GM21619 (cell line): ENCODE measurements at regions not wholly inside any gene's neighbourhood (a gene's known extent, or its start where the extent isn't known, plus 50 kb on each side); places are given as distances from the start of the nearest gene placed in this dataset.
"Not testable (repeated sequence)": the region's sequence is repeated elsewhere in the genome, so short reads cannot be mapped to it uniquely, and the experiment has no call there.

Experiments
- ATAC-seq: cut with Tn5 transposase; IDR thresholded peaks from one replicate; pipeline ENCODE4 v1.9.1; 2021; ENCODE audit not compliant: unreplicated experiment

DNA sequence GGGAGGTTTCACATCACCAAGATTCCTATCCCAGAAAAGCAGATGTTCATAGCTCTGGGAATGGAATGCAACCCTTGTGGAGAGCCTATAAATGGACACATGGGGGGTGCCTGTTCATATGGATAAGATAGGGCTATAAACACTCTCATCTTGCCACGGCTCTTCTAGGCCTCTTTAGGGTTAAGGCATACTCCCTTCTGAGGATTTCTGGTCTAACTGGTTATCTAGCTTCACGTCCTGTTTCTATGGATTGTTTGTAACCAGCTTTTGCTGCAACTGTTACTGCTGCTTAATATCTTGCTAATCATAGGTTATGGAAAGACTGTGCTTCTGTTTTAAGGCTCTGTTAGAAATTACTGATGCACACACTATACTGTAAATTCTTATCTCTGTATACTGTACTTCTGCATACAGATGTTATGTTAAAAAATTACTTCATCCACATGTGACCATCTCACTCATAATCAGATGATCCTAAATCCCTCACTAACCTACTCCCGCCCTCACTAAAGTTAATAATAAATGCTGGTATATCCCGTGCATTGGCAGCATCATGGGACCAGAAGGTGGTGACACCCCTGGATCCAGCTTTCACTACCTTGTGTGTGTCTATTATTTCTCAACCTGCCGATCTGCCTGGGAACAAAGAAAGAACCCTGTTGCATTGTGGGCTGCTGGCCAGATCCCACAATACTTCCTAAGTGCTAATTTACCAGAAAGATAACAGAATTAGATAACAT is 68.7 kb downstream of the PRKAB2 start:
- not testable (repeated sequence) for ATAC-seq

- no peak for ATAC-seq
Observed at GRCh38 chr1:147099192-147099591, 73.1 kb downstream of the PRKAB2 start.

- ATAC-seq: not testable (repeated sequence)
Observed at GRCh38 chr1:147098338-147098973, 73.8 kb downstream of the PRKAB2 start.

DNA sequence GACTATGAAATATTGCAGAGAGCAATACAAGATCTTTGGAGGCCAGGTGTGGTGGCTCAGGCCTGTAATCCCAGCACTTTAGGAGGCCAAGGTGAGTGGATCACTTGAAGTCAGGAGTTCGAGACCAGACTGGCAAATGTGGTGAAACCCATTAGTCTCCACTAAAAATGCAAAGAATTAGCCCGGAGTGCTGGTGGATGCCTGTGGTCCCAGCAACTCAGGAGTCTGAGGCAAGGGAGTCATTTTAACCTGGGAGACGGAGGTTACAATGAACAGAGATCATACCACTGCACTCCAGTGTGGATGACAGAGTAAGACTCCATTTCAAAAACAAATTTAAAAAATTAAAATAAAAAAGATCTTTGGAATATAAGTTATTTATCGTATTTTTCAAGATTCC is 76.6 kb downstream of the PRKAB2 start:
- ATAC-seq: no peak

DNA sequence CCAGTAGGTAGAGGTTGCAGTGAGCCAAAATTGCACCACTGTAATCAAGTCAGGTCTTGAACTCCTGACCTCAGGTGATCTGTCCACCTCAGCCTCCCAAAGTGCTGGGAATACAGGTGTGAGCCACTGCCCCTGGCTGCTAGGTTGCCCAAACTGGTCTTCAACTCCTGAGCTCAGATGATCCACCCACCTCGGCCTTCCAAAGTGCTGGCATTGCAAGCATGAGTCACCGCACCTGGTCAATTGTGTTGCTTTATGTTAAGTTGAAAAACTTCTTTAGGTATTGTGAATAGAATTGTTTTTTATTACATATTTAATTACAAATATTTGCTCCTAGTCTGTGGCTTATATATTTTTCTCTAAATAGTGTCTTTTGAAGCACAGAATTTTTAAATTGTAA is 80.5 kb downstream of the PRKAB2 start:
- ATAC-seq: no peak

GRCh38 chr1:147089457-147089856 is 82.8 kb downstream of the PRKAB2 start:
- no peak for ATAC-seq

GRCh38 chr1:147086129-147086528 is 86.1 kb downstream of the PRKAB2 start:
- no peak for ATAC-seq

- ATAC-seq: peak; percentile 68
Observed at GRCh38 chr1:147084273-147085096, 87.8 kb downstream of the PRKAB2 start.

DNA sequence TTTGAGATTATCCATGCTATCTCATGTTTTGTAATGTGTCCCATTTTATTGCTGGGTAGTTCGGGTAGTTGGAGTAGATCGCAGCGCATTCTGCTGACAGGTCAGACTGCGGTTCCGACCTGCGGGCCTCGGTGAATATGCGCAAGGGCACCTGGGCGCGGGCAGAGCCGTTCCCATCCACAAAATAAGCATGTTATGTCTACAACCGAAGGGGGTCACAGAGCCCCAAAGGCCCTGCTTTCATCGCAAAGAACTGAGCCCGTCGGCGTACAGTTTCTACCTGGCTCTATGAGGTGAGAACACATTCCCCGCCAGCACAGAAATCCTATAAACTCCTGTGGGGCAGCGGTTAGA is 88.4 kb downstream of the PRKAB2 start:
- no peak for ATAC-seq

DNA sequence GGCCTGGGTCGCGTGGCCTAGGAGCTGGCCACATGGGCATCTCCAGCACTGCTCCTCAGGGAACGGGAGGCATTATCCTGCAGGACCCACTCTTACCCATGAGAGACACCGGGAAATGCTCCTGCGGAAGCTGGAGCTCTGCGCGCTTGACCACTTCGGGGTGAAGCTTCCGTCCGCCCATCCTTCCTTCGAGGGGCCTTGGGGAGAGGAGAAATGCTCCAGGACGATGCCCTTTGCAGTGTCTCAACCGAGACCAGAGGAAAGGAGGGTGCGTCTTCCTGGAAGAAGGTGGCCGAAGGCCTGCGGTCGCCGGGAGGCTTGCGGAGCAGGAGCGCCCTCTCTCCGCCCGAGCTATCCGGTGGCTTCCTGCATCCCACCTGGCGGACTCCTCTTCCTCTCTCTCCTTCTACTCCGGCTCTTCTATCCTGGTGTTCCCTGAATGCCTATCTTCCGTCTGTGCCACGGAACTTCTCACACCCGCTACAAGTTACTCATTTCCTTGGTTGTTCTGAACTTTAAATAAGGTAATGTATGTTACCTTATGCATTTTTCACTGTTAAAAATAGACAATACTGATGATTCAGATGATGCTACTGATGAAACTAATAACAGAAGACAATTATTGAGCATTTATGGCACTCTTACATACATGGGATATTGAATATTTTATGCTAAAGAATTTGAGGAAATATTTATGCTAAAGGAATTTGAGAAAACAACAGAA is 91.4 kb downstream of the PRKAB2 start:
- ATAC-seq: no peak

- no peak for ATAC-seq
Observed at GRCh38 chr1:147080006-147080661, 92.1 kb downstream of the PRKAB2 start.

- no peak for ATAC-seq
Observed at GRCh38 chr1:147079400-147080005, 92.8 kb downstream of the PRKAB2 start.

DNA sequence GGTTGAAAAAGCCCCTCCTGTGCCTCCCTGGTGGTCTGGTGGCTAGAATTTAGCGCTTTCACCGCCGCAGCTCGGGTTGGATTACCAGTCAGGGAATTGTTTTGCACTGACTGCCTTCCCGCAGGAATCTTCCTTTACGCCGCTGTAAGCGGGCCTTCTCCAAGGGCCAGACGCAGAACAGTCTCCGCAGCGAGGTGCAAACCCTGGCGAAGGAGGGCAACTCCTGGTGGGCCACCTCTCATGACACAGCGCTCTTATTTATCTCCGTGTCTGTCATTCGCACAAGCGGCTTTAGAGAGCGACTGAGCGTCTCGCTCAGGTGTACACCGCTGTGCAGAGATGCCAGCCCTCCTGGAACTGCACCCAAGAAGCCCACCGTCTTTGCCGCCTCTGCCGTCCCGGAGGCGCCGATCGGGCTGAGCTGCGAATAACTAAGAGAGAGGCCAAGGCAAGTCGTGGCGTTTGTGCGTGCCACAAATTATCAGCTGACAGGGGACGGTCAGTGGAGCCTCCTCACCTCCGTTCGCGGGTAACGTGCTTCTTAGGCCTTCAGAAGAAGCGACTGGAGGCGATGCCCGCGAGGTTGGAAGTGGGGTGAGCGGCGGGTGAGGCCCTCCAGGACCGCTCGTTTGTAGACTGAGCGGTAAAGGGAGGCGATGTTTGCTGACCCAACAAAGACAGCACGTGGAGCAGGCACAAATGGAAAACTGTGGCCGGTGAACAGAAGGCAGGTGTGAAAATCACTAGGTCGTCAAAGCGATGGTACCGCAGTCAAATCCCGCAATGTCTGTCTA is 93.5 kb downstream of the PRKAB2 start:
- no peak for ATAC-seq

DNA sequence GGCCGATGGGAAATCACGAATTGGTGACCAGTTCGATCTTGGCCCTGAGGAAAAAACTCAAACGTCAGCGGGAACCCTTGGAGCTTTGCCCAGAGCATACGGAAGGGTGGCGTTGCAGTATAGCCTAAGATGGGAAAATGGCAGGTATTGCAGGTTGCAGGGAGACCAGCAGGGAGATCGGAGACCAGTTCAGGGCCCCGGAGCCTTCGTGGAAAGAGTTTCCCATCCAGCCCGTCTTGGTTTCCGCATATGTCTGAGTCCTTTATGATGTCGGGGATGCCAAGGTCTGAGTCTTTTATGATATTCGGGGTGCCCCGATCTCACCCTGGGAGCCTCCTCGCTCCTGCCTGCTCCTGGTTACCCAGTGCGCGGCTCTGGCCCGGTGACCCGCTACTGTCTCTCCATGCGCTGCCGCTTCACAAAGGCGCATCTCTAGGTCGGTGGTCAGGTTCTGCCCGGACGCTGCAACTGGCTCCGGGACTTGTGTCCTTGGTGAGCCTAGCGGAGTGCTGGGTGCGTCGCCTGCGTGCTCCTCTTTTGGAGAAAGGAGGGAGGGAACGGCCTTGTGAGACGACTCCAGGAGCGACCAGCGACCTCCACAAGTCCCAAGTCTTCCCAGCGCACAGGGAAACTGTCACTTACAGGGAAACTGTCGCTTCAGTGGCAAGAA is 94.2 kb downstream of the PRKAB2 start:
- ATAC-seq: no peak

- no peak for ATAC-seq
Observed at GRCh38 chr1:147077523-147077922, 94.7 kb downstream of the PRKAB2 start.

DNA sequence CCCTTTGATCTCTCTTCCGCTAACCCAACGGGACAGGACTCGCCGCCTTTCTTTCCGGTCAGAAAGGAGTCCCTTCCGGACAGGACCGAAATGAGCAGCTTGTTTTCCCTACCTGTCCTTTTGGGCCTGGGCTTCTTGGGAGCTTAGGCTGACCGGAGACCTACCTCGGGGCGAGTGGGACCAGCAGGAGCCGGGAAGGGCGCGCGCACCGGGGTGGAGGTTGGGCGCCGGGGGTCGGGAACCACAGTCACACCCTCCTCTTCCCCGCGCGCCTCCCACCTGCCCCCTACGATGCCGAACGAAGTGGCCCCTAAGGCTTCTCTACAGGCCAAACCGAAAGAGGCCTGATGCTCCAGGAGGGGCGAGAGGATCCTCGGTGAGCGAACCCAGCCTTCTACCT is 95.2 kb downstream of the PRKAB2 start:
- no peak for ATAC-seq

- no peak for ATAC-seq
Observed at GRCh38 chr1:147076442-147076841, 95.8 kb downstream of the PRKAB2 start.

DNA sequence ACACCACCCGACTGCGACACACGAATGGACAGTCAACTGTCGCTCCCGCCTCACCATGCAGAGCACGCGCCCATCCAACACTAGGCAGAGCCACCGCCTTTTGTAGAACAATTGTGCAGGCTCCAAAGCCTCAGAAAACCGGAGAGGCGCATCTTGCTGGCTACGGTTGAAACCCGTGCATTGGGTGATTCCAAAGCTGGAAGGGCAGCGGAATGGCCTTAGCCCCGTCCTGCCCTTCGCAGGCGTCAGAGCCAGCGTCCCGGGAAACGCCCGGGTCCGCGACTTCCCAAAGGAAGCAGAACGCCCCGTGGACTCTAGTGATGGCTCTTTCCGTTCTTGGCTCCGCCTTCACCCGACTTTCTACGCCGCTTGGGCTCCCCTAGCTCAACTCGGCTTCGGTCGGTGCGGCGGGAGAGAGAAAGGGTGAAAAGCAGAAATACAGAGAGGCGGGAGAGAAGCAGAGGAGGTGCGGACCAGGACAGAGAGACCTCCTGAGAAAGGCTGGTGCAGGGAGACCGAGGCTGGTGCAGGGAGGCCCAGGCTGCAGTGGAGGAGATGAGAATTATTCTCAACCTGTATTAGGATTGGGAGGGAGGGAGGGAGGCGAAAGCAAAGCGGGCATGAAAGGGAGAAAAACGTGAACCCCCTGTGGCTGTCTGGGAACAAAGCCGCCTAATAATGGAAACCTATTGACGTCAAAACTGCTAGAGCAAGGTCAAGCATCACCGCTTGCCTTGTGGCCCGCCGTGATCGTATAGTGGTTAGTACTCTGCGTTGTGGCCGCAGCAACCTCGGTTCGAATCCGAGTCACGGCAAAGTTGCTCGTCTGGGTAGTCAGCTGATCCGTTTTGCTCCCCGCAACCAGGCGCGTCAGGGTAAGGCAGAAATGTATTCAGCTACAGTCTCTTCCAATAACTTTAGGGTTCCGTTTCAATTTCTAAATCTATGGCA is 99.5 kb downstream of the PRKAB2 start:
- ATAC-seq: no peak
